HG02938 (cell line): ENCODE measurements at regions not wholly inside any gene's neighbourhood (a gene's known extent, or its start where the extent isn't known, plus 50 kb on each side); places are given as distances from the start of the nearest gene placed in this dataset.
"Not testable (repeated sequence)": the region's sequence is repeated elsewhere in the genome, so short reads cannot be mapped to it uniquely, and the experiment has no call there.

ENCODE experiments used
- ATAC-seq: cut with Tn5 transposase; IDR thresholded peaks from one replicate; pipeline ENCODE4 v1.9.1; 2021; ENCODE audit warnings: mild to moderate bottlenecking, moderate library complexity; ENCODE audit not compliant: unreplicated experiment

GRCh38 chr7:114084472-114085312 is 165.9 kb upstream of the PPP1R3A start:
- peak; percentile 5 for ATAC-seq

DNA sequence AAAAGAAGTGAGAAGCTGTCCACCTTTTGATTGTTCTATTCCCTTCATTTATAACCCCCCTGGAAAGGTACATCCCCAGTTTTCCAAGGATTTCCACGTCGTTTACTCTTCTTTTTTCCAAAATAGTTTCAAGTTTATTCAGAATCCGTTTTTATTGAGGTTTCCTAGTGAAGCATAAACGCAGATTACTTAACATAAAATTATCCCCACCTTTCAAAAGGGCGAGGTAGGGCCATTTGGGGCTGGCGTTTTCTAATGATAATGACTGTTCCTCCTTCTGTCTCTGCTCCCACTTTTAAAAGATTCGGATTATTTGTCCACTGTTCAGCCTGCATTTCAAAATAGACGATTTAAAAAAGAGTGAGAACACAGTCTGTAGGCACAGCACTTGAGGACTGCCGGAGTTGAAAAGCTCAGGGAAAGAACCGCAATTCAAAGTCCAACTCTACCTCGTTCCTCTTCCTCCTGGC is 165.2 kb upstream of the PPP1R3A start:
- ATAC-seq: no peak

DNA sequence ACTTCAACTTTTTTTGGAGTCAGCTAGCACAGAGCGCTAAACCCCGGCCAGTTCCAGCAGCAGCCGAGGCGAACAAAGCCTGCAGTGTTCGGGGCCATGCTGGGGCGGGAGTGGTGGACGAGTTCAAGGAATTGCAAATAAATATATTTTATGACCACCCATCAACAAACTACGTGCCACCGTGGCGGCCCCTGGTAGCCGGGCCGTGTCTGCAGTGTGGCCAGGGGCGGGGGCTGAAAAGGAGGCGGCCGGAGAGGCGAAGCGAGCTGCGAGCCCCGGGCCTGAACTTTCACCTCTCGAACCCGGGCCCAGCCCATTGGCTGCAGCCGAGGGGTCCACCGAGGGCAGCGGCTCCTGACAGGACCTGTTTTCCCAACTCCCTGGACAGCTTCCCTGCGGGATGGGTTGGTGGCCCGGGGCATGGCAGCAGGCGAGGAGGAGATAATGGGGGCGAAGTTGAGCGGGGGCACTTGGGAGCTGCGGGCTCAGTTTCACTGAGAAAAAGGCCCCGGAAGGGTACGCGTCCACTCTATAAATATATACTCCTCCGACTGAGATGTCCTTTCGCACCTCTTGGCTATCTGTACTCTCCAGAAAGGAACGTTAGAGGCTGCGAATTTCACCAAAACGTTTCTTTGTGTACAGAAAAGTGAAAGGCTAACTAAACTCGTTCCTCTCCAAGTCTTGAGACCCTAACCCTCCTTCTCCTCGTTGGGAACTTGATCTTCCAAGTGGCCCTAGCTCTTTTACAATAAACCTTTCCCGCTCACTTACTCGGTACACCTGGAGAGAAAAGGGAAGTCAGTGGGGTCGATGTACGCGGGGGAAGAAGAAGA is 164.6 kb upstream of the PPP1R3A start:
- no peak for ATAC-seq

DNA sequence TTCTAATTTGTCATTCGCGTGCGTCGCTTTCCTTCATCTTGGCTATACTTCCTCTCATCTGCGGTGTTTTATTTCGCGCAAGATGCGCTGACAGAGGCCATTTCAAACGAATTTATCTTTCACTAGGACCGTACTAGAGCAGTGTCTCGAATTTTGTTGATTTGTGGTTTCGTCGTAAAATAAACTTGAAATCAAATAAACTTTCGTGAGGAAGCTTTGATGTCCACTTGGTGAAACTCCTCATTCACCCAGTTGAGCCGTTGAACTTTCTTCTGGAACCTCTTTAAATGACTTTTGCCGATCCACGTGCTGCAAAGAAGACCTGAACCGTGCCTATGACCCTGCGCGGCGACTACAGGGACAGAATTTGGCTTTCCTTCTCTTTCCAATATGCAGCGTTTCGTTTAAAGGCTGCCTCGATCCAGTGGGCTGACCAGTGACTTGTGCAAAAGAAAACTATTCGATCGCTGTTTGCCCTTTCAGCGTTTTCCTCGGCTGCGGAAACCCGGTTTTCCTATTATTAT is 163.9 kb upstream of the PPP1R3A start:
- no peak for ATAC-seq

DNA sequence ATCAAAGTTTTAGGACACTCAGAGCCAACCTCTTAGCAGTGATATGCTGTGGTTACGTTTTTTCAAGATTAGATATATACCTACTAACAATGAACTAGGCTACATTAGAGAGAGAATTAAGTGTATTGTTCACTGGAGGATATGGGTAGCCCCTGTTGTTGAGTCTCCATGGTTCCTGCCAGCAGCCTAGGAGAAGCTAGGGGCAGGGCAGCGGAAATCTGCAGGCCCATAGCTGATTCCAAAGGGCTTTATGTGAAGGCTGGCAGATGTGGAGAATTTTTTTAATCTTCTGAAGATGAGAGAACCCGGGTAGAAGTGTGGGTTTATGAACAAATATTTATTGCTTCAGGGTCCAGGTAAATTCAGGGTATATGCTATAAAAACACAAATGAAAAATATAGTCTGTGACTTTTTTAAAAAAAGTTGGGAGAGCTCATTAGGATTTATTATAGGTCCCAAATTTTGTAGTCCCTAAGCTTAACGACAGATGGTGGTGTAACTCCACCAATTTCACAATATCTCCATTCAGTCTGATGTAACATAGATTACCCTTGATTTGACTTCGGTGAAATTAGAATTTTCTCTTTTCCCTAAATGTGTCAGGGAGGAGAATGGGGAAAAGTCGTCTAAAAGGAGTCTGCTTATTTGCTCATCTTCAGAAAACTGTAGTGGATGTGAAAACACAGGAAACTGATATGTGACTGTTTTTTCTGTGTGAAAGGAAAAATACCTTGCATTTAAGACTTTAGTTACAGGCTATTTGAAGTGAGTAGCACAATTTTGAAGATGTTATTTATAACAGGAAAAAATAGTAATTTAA is 163.0 kb upstream of the PPP1R3A start:
- no peak for ATAC-seq

GRCh38 chr7:114077158-114077524 is 158.3 kb upstream of the PPP1R3A start:
- not testable (repeated sequence) for ATAC-seq

DNA sequence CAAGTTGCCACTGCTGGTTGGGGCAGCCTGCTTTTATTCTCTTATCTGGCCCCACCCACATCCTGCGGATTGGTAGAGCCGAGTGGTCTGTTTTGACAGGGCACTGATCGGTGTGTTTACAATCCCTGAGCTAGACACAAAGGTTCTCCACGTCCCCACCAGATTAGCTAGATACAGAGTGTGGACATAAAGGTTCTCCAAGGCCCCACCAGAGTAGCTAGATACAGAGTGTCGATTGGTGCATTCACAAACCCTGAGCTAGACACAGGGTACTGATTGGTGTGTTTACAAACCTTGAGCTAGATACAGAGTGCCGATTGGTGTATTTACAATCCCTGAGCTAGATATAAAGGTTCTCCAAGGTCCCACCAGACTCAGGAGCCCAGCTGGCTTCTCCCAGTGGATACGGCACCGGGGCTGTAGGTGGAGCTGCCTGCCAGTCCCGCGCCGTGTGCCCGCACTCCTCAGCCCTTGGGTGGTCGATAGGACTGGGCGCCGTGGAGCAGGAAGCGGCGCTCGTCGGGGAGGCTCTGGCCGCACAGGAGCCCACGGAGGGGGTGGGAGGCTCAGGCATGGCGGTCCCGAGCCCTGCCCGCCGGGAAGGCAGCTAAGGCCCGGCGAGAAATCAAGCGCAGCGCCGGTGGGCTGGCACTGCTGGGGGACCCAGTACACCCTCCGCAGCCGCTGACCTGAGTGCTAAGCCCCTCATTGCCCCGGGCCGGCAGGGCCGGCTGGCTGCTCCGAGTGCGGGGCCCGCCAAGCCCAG is 157.8 kb upstream of the PPP1R3A start:
- ATAC-seq: not testable (repeated sequence)

GRCh38 chr7:114073701-114074100 is 154.9 kb upstream of the PPP1R3A start:
- ATAC-seq: no peak

GRCh38 chr7:114070246-114070645 is 151.4 kb upstream of the PPP1R3A start:
- ATAC-seq: no peak

DNA sequence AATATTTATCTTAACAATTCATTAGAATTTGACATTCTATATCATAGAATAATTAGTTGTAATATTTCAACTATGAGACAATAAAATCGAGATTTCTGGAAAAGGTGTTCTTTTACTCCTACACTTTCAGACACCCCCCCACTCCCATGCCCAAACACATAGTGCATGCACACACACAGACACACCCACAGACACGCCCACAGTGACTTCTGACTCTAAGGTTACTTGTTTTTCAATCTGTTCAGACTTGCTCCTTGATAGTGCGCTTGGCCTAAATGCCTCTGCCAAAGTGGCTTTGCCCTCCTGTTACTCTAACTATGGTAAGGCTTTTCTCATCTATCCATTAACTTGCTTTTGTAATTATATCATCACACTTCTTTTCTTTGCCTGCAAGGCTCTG is 144.0 kb upstream of the PPP1R3A start:
- no peak for ATAC-seq

- ATAC-seq: peak; percentile 73
Observed at GRCh38 chr7:114051871-114052331, 133.1 kb upstream of the PPP1R3A start.

- no peak for ATAC-seq
Observed at GRCh38 chr7:114050571-114050970, 131.8 kb upstream of the PPP1R3A start.

GRCh38 chr7:114048386-114049235 is 129.8 kb upstream of the PPP1R3A start:
- ATAC-seq: no peak

- no peak for ATAC-seq
Observed at GRCh38 chr7:114047889-114048288, 129.1 kb upstream of the PPP1R3A start.

DNA sequence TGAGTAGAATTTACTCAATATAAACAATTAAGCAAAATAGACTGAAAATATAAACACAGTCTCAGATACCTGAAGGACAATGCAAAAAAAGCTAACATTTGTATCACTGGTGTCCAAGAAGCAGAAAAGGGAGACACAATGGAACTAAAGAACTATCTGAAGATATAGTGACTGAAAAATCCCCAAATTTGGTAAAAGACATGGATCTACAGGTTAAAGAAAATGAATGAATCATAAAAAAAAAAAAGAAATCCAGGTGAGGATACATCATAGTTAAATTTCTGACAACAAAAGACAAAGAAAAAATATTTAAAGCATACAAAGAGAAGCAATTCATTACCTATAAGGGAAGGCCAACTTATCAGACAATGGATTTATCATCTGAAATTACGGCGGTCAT is 114.7 kb upstream of the PPP1R3A start:
- no peak for ATAC-seq

DNA sequence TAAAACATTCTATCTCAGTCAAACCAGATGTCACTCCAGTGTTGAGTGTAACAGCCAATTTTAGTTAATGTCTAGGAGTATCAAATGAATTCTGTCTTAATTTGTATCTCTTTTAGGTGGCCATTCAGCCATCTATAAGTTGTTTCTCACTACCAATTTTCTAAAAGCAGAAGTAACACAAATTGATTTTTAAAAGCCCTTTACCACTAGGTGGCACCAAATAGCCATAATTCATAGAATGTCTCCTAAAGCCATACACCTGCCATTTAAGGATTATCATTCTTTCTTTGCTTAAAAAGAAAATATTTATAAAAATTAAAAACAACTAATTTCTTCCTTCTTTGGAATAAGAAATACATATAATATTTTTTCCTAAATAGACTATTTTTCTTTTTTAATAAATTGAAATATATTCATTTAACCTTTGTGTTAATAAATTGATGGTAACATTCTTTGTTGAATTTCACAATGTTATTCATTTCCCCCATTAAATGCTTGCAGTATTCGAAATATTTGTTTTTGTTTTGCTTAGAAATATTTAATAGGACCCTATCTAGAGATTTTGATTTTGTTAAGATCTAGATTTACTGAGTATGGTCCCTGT is 107.8 kb upstream of the PPP1R3A start:
- peak; percentile 82 for ATAC-seq

DNA sequence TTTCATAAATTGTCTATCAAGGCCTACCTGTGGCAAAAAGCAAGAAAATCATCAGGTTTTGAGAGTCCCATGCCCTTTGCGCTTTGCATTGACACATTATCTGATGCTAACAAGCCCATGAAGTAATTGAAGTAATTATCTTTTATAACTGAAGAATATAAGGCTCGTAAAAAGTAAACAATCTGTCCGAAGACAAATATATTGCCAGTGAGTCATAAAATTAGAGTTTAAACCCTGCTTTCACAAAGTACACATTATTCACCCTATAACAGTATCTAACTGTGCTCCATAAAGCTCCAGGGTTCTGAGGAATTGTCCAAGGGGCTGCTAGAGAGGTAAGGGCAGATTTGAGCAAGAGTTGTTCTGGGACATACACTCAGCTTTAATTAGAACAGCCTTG is 102.3 kb upstream of the PPP1R3A start:
- no peak for ATAC-seq

GRCh38 chr7:114008696-114009095 is 89.9 kb upstream of the PPP1R3A start:
- no peak for ATAC-seq

GRCh38 chr7:114007386-114007785 is 88.6 kb upstream of the PPP1R3A start:
- ATAC-seq: no peak
